Ovary (tissue), 3 donors: ENCODE measurements at regions not wholly inside any gene's neighbourhood (a gene's known extent, or its start where the extent isn't known, plus 50 kb on each side); places are given as distances from the start of the nearest gene placed in this dataset.

Source experiments
- CTCF ChIP-seq, 3 donors: fragments of 450-650 bp in 2 of 3; fragments of 200-600 bp in 1 of 3; IDR thresholded peaks; one replicate each; pipeline versions ENCODE4 v1.5.1 to v1.8.0; 2016 to 2022; ENCODE audit warnings: antibody characterized with exemption in 3 of 3, mild to moderate bottlenecking in 1 of 3
- EP300 ChIP-seq: sonication (generic); formaldehyde crosslinking; IDR thresholded peaks from one replicate; pipeline ENCODE4 v1.6.1; 2017; ENCODE audit warnings: antibody characterized with exemption
- POLR2A ChIP-seq: fragments of 450-650 bp; IDR thresholded peaks from one replicate; pipeline ENCODE4 v1.6.1; 2017; ENCODE audit warnings: antibody characterized with exemption, mild to moderate bottlenecking, moderate library complexity
- donor health status: DM: no; HTN: no; CAD: no.

- no peak for TF ChIP-seq CTCF (IDR thresholded peaks at IDR 0.05)
- TF ChIP-seq POLR2A, result no peak
- TF ChIP-seq EP300, result no peak
Observed at GRCh38 chrX:100477958-100478357, 67.9 kb upstream of the PCDH19 start.
